Osteocyte (in vitro differentiated cells): ENCODE measurements at regions not wholly inside any gene's neighbourhood (a gene's known extent, or its start where the extent isn't known, plus 50 kb on each side); places are given as distances from the start of the nearest gene placed in this dataset.

Experiments used
- DNase-seq: peaks from one replicate; pipeline ENCODE4 v3.0.0; 2021; ENCODE audit warnings: mixed read lengths; ENCODE audit not compliant: unreplicated experiment; ENCODE audit errors: extremely low spot score
- H3K27ac Mint-ChIP-seq: one replicate; pipeline ENCODE4 v1.8.0; 2021; ENCODE audit warnings: mild to moderate bottlenecking, mixed read lengths; ENCODE audit not compliant: unreplicated experiment
- H3K27me3 Mint-ChIP-seq: one replicate; pipeline ENCODE4 v1.8.0; 2021; ENCODE audit warnings: mixed read lengths; ENCODE audit not compliant: unreplicated experiment
- H3K36me3 Mint-ChIP-seq: one replicate; pipeline ENCODE4 v1.8.0; 2021; ENCODE audit warnings: mixed read lengths; ENCODE audit not compliant: unreplicated experiment
- H3K4me1 Mint-ChIP-seq: one replicate; pipeline ENCODE4 v1.8.0; 2021; ENCODE audit warnings: mixed read lengths; ENCODE audit not compliant: unreplicated experiment
- H3K4me3 Mint-ChIP-seq: one replicate; pipeline ENCODE4 v1.8.0; 2021; ENCODE audit warnings: mild to moderate bottlenecking, moderate library complexity, mixed read lengths; ENCODE audit not compliant: unreplicated experiment
- H3K9me3 Mint-ChIP-seq: one replicate; pipeline ENCODE4 v1.8.0; 2021; ENCODE audit warnings: mixed read lengths; ENCODE audit not compliant: unreplicated experiment
- TF ChIP-seq, protein P1 (sequence below): fragments of 200-600 bp; sonication (generic); IDR thresholded peaks from 2 replicates; pipeline ENCODE4 v1.5.0; 2021; ENCODE audit warnings: antibody characterized with exemption, mild to moderate bottlenecking, moderate library complexity

GRCh38 chr20:2210646-2211552, 84.9 kb upstream of the TGM3 start:
- peaks cover 4% of the 10 kb centered on the region for H3K4me1 Mint-ChIP-seq
- H3K4me3 Mint-ChIP-seq: no peak overlapping the region

GRCh38 chr20:2212456-2213015, 83.3 kb upstream of the TGM3 start:
- Mint-ChIP-seq H3K9me3 (no peaks in the 10 kb centered on the region), H3K27me3 (peaks cover 23% of the 10 kb centered on the region), H3K4me3 (no peak overlapping the region), H3K4me1 (peaks cover 3% of the 10 kb centered on the region), H3K36me3 (no peaks in the 10 kb centered on the region), H3K27ac (no peak overlapping the region)
- no peak for DNase-seq
- TF ChIP-seq, protein P1, sequence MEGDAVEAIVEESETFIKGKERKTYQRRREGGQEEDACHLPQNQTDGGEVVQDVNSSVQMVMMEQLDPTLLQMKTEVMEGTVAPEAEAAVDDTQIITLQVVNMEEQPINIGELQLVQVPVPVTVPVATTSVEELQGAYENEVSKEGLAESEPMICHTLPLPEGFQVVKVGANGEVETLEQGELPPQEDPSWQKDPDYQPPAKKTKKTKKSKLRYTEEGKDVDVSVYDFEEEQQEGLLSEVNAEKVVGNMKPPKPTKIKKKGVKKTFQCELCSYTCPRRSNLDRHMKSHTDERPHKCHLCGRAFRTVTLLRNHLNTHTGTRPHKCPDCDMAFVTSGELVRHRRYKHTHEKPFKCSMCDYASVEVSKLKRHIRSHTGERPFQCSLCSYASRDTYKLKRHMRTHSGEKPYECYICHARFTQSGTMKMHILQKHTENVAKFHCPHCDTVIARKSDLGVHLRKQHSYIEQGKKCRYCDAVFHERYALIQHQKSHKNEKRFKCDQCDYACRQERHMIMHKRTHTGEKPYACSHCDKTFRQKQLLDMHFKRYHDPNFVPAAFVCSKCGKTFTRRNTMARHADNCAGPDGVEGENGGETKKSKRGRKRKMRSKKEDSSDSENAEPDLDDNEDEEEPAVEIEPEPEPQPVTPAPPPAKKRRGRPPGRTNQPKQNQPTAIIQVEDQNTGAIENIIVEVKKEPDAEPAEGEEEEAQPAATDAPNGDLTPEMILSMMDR: no peak

More at GRCh38 chr20:2210646-2211552, 84.9 kb upstream of the TGM3 start:
- Mint-ChIP-seq H3K36me3 (no peaks in the 10 kb centered on the region), H3K27ac (no peak overlapping the region), H3K9me3 (no peaks in the 10 kb centered on the region), H3K27me3 (peaks cover 29% of the 10 kb centered on the region)
- DNase-seq: no peak
- TF ChIP-seq, protein P1: no peak

- no peak overlapping the region for H3K27ac Mint-ChIP-seq
- no peaks in the 10 kb centered on the region for H3K36me3 Mint-ChIP-seq
- no peak for DNase-seq
- H3K4me3 Mint-ChIP-seq: no peak overlapping the region
- TF ChIP-seq, protein P1: no peak
- H3K27me3 Mint-ChIP-seq: peaks cover 17% of the 10 kb centered on the region
- no peaks in the 10 kb centered on the region for H3K4me1 Mint-ChIP-seq
- no peaks in the 10 kb centered on the region for H3K9me3 Mint-ChIP-seq
Measured at GRCh38 chr20:2213401-2213800, 82.4 kb upstream of the TGM3 start.

GRCh38 chr20:2217857-2218539, 77.8 kb upstream of the TGM3 start:
- no peak for DNase-seq
- Mint-ChIP-seq H3K27me3 (peaks cover 5% of the 10 kb centered on the region), H3K36me3 (no peaks in the 10 kb centered on the region), H3K4me1 (no peaks in the 10 kb centered on the region), H3K4me3 (no peak overlapping the region), H3K9me3 (no peaks in the 10 kb centered on the region), H3K27ac (no peak overlapping the region)
- TF ChIP-seq, protein P1: no peak
